ENCODE measurements at regions not wholly inside any gene's neighbourhood (a gene's known extent, or its start where the extent isn't known, plus 50 kb on each side); places are given as distances from the start of the nearest gene placed in this dataset. TPM values are rescaled to one million over a fixed set of nuclear protein-coding genes. Genes with fewer than 3 reads are reported as not detected.

DNA sequence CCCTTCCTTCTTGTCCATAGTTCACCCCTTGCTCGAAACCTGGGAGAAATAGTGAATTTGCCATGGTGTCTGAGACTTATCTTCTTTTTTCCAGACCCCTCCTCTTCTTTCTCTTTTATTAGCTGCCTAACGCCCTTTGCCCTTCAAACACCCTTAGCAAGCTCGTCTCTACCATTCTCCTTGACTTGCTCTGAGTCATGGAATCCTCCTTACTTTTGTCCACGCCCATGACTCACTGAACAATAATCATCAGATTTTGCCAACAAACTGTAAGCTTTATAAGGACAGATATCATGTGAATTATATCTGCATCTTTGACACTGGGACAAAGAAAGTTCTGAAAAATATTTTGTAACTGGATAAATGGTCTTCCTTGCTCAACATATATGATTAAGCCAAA lies 67.1 kb upstream of the CNTNAP5 start:
- no peaks in the 10 kb centered on the region for H3K27me3 ChIP-seq (ENCODE audit: control insufficient read depth in 3 of 3, insufficient read depth in 3 of 3, low read length in 2 of 3)
- TF ChIP-seq, protein P1, sequence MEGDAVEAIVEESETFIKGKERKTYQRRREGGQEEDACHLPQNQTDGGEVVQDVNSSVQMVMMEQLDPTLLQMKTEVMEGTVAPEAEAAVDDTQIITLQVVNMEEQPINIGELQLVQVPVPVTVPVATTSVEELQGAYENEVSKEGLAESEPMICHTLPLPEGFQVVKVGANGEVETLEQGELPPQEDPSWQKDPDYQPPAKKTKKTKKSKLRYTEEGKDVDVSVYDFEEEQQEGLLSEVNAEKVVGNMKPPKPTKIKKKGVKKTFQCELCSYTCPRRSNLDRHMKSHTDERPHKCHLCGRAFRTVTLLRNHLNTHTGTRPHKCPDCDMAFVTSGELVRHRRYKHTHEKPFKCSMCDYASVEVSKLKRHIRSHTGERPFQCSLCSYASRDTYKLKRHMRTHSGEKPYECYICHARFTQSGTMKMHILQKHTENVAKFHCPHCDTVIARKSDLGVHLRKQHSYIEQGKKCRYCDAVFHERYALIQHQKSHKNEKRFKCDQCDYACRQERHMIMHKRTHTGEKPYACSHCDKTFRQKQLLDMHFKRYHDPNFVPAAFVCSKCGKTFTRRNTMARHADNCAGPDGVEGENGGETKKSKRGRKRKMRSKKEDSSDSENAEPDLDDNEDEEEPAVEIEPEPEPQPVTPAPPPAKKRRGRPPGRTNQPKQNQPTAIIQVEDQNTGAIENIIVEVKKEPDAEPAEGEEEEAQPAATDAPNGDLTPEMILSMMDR (IDR thresholded peaks at IDR 0.05; ENCODE audit: control extremely low read depth, extremely low read depth), result no peak
- no peaks in the 10 kb centered on the region for H3K36me3 ChIP-seq (ENCODE audit: control insufficient read depth in 4 of 4, insufficient read depth in 4 of 4, low read length in 4 of 4)
- ATAC-seq (ENCODE audit: insufficient read depth, low FRiP score) (no peak), DNase-seq (no peak)
- 69 to 85% methylated on average over 4 of the region's 4 CpGs for WGBS, 2 donors
- no peak overlapping the region for H3K9ac ChIP-seq (ENCODE audit: insufficient read depth in 1 of 2, low read length in 2 of 2)
- no peaks in the 10 kb centered on the region for H3K4me1 ChIP-seq (ENCODE audit: control insufficient read depth in 5 of 5, insufficient read depth in 5 of 5, low read length in 5 of 5)
- peaks cover 0 to 5% (median 0%) of the 10 kb centered on the region in 4 donors for H3K9me3 ChIP-seq (ENCODE audit: control insufficient read depth in 4 of 4, insufficient read depth in 3 of 4, low read length in 3 of 4)
- no peak overlapping the region for H3K27ac ChIP-seq (ENCODE audit: low read depth in 1 of 2, low read length in 1 of 2)
- no peak overlapping the region for H3K4me3 ChIP-seq

DNA sequence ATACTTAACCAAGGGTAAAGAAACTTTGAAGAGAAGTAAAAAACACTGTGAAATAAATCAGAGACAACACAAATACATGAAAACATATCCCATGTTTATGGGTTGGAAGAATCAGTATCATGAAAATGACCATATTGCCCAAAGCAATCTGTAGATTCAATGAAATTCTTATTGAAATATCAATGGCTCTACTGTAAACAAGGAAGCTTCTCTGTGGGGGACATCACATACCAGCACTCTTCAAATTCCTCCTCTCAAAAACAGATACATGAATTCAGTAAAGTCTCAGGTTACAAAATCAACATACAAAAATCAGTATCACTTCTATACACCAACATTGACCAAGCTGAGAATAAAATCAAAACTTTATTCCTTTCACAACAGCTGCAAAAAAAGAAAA lies 63.5 kb upstream of the CNTNAP5 start:
- peaks cover 0 to 5% (median 0%) of the 10 kb centered on the region in 4 donors for H3K9me3 ChIP-seq (ENCODE audit: control insufficient read depth in 4 of 4, insufficient read depth in 3 of 4, low read length in 3 of 4)
- no peaks in the 10 kb centered on the region for H3K4me1 ChIP-seq (ENCODE audit: control insufficient read depth in 5 of 5, insufficient read depth in 5 of 5, low read length in 5 of 5)
- no peak overlapping the region for H3K4me3 ChIP-seq
- ATAC-seq (ENCODE audit: insufficient read depth, low FRiP score) (no peak), DNase-seq (no peak)
- H3K36me3 ChIP-seq (ENCODE audit: control insufficient read depth in 4 of 4, insufficient read depth in 4 of 4, low read length in 4 of 4), result no peaks in the 10 kb centered on the region
- H3K27me3 ChIP-seq (ENCODE audit: control insufficient read depth in 3 of 3, insufficient read depth in 3 of 3, low read length in 2 of 3), result no peaks in the 10 kb centered on the region
- no peak overlapping the region for H3K27ac ChIP-seq (ENCODE audit: low read depth in 1 of 2, low read length in 1 of 2)
- TF ChIP-seq, protein P1 (IDR thresholded peaks at IDR 0.05; ENCODE audit: control extremely low read depth, extremely low read depth), result no peak
- H3K9ac ChIP-seq (ENCODE audit: insufficient read depth in 1 of 2, low read length in 2 of 2), result no peak overlapping the region

DNA sequence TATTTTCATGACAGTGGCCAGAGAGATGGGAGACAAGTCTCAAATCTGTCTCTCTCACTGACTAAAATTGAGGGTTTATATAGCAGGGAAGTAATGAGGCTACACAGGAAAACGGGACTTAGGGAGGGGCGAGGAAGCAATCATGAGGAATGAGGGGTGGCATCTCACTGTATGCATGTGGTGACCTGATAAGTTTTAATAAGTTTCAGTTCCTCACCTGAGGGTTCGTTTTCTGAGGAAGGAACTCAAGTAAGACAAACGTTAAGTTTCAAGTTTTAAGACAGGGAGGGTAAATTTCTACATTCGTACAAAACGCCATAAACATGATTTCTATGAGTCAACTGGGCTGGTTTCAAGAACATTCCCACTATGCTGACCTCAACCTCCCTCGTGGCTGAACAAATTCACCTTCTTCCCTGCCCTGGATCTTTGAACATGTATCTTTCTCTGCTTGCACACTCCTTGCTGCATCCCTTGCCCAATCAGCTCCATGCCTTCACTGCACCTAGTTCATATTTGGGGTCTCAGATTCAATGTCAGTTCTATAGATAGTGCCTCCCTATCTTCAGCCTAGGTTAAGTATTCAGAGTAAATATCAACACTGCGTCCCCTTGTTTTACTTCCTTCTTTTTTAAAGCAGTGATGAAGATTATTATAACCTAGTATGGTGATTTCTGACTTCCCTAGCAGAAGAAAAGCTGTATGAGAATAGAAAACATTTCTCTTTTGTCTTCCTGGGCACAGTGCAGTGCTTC lies 53.3 kb upstream of the CNTNAP5 start:
- Histone ChIP-seq H3K27me3 (ENCODE audit: control insufficient read depth in 3 of 3, insufficient read depth in 3 of 3, low read length in 2 of 3) (no peaks in the 10 kb centered on the region), H3K4me1 (ENCODE audit: control insufficient read depth in 5 of 5, insufficient read depth in 5 of 5, low read length in 5 of 5) (no peaks in the 10 kb centered on the region), H3K9ac (ENCODE audit: insufficient read depth in 1 of 2, low read length in 2 of 2) (no peak overlapping the region), H3K27ac (ENCODE audit: low read depth in 1 of 2, low read length in 1 of 2) (no peak overlapping the region), H3K4me3 (no peak overlapping the region), H3K36me3 (ENCODE audit: control insufficient read depth in 4 of 4, insufficient read depth in 4 of 4, low read length in 4 of 4) (no peaks in the 10 kb centered on the region), H3K9me3 (ENCODE audit: control insufficient read depth in 4 of 4, insufficient read depth in 3 of 4, low read length in 3 of 4) (no peaks in the 10 kb centered on the region)
- DNase-seq, result no peak
- WGBS, 2 donors, result 50 to 51% methylated on average over 8 of the region's 8 CpGs
- TF ChIP-seq, protein P1 (IDR thresholded peaks at IDR 0.05; ENCODE audit: control extremely low read depth, extremely low read depth), result no peak
- no peak for ATAC-seq (ENCODE audit: insufficient read depth, low FRiP score)

Small RNA genes in the stretch of these regions (small RNA-seq; reads per million reads assigned to genes)
- not detected for gene AC064859.1 (ENCODE audit: low replicate concordance)
